ENCODE measurements at regions not wholly inside any gene's neighbourhood (a gene's known extent, or its start where the extent isn't known, plus 50 kb on each side); places are given as distances from the start of the nearest gene placed in this dataset.

DNA sequence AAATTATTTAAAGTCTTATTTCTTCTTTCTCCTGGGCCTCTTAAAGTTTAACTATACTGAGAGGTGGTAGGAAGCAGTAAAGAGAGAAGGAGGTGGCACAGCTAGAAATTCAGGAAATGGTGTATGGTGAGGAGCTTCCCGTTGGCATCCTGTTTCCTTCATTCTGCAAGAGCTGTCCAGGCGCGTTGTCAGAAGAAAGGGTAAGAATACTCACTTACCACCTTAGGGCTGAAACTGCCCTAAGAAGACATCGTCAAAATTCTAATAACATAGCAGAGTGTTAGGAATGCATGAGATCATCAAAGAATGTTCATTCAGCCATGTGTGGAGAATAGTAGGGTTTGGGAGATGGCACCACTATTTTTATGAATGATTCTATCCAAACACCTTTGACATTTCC is 699.6 kb downstream of the MCTP2 start:
- TF ChIP-seq, protein P1, sequence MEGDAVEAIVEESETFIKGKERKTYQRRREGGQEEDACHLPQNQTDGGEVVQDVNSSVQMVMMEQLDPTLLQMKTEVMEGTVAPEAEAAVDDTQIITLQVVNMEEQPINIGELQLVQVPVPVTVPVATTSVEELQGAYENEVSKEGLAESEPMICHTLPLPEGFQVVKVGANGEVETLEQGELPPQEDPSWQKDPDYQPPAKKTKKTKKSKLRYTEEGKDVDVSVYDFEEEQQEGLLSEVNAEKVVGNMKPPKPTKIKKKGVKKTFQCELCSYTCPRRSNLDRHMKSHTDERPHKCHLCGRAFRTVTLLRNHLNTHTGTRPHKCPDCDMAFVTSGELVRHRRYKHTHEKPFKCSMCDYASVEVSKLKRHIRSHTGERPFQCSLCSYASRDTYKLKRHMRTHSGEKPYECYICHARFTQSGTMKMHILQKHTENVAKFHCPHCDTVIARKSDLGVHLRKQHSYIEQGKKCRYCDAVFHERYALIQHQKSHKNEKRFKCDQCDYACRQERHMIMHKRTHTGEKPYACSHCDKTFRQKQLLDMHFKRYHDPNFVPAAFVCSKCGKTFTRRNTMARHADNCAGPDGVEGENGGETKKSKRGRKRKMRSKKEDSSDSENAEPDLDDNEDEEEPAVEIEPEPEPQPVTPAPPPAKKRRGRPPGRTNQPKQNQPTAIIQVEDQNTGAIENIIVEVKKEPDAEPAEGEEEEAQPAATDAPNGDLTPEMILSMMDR (IDR thresholded peaks at IDR 0.05; ENCODE audit: insufficient read depth, low read length), result no peak
- no peak for TF ChIP-seq GABPA (IDR thresholded peaks at IDR 0.05; ENCODE audit: low read depth)
- TF ChIP-seq, protein P2, sequence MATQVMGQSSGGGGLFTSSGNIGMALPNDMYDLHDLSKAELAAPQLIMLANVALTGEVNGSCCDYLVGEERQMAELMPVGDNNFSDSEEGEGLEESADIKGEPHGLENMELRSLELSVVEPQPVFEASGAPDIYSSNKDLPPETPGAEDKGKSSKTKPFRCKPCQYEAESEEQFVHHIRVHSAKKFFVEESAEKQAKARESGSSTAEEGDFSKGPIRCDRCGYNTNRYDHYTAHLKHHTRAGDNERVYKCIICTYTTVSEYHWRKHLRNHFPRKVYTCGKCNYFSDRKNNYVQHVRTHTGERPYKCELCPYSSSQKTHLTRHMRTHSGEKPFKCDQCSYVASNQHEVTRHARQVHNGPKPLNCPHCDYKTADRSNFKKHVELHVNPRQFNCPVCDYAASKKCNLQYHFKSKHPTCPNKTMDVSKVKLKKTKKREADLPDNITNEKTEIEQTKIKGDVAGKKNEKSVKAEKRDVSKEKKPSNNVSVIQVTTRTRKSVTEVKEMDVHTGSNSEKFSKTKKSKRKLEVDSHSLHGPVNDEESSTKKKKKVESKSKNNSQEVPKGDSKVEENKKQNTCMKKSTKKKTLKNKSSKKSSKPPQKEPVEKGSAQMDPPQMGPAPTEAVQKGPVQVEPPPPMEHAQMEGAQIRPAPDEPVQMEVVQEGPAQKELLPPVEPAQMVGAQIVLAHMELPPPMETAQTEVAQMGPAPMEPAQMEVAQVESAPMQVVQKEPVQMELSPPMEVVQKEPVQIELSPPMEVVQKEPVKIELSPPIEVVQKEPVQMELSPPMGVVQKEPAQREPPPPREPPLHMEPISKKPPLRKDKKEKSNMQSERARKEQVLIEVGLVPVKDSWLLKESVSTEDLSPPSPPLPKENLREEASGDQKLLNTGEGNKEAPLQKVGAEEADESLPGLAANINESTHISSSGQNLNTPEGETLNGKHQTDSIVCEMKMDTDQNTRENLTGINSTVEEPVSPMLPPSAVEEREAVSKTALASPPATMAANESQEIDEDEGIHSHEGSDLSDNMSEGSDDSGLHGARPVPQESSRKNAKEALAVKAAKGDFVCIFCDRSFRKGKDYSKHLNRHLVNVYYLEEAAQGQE (IDR thresholded peaks at IDR 0.05; ENCODE audit: insufficient replicate concordance, low read depth), result no peak
- TF ChIP-seq POLR2AphosphoS5 (IDR thresholded peaks at IDR 0.05; ENCODE audit: low read depth), result no peak
- TF ChIP-seq SPI1 (IDR thresholded peaks at IDR 0.05; ENCODE audit: borderline replicate concordance, low read depth), result no peak
